OCI-LY7 (cell line): ENCODE measurements at regions not wholly inside any gene's neighbourhood (a gene's known extent, or its start where the extent isn't known, plus 50 kb on each side); places are given as distances from the start of the nearest gene placed in this dataset.

Experiments used
- BruUV-seq: library from RNA; stranded (reverse); fragments of 400-500 nt; replicated peaks from 2 replicates; lab custom pipeline; 2021; lab: Mats Ljungman, UMichigan
- CTCF ChIA-PET: fragments of 300-600 bp; sonication (Branson Sonifier 250); formaldehyde crosslinking; loops from one replicate; lab custom pipeline; 2022; ENCODE audit warnings: antibody characterized with exemption; ENCODE audit not compliant: unreplicated experiment; lab: Charles Lee
- POLR2A ChIA-PET: fragments of 300-600 bp; sonication (Branson Sonifier 250); formaldehyde crosslinking; loops from one replicate; lab custom pipeline; 2022; ENCODE audit warnings: antibody characterized with exemption; lab: Charles Lee
- DNase-seq: peaks from one replicate; pipeline ENCODE4 v3.0.0-alpha.2; 2015; ENCODE audit warnings: low spot score
- H2AFZ ChIP-seq: fragments of 200-600 bp; sonication (generic), shearing (Covaris generic); 2 replicates; pipeline ENCODE4 v1.6.1; 2014; ENCODE audit warnings: mild to moderate bottlenecking, antibody characterized with exemption, low read length, moderate library complexity
- H3K27ac ChIP-seq: fragments of 200-600 bp; sonication (generic); 2 replicates; pipeline ENCODE4 v1.5.1; 2014; ENCODE audit warnings: mixed run types, low read depth, mild to moderate bottlenecking, moderate library complexity, low read length, inconsistent platforms; ENCODE audit not compliant: poor library complexity, severe bottlenecking
- H3K36me3 ChIP-seq: fragments of 200-600 bp; sonication (generic); 2 replicates; pipeline ENCODE4 v1.6.1; 2014; ENCODE audit warnings: mild to moderate bottlenecking, antibody characterized with exemption, low read length, moderate library complexity, mixed read lengths; ENCODE audit not compliant: insufficient read depth
- H3K4me1 ChIP-seq: fragments of 200-600 bp; sonication (generic); 2 replicates; pipeline ENCODE4 v1.5.1; 2014; ENCODE audit warnings: mild to moderate bottlenecking, low read length; ENCODE audit not compliant: insufficient read depth, poor library complexity, severe bottlenecking
- H3K4me2 ChIP-seq: fragments of 200-600 bp; sonication (generic); 2 replicates; pipeline ENCODE4 v1.6.1; 2014; ENCODE audit warnings: mild to moderate bottlenecking, low read length
- H3K4me3 ChIP-seq: fragments of 200-600 bp; sonication (generic); 2 replicates; pipeline ENCODE4 v1.5.1; 2014; ENCODE audit warnings: mild to moderate bottlenecking, low read depth, low read length; ENCODE audit not compliant: poor library complexity, severe bottlenecking
- H3K79me2 ChIP-seq: fragments of 200-600 bp; sonication (generic); 2 replicates; pipeline ENCODE4 v1.6.1; 2016; ENCODE audit warnings: low read depth, mild to moderate bottlenecking, low read length, moderate library complexity, mixed read lengths; ENCODE audit not compliant: insufficient read depth
- H3K9me2 ChIP-seq: fragments of 200-600 bp; sonication (generic); 2 replicates; pipeline ENCODE4 v1.6.1; 2016; ENCODE audit warnings: mild to moderate bottlenecking, low read length, mixed read lengths; ENCODE audit not compliant: insufficient read depth
- H3K9me3 ChIP-seq: fragments of 200-600 bp; sonication (generic); 2 replicates; pipeline ENCODE4 v1.6.1; 2014; ENCODE audit warnings: mild to moderate bottlenecking, mixed run types, low read length, mixed read lengths
- H4K20me1 ChIP-seq: fragments of 200-600 bp; sonication (generic); 2 replicates; pipeline ENCODE4 v1.6.1; 2014; ENCODE audit warnings: mild to moderate bottlenecking, antibody characterized with exemption, low read length, moderate library complexity, mixed read lengths; ENCODE audit not compliant: insufficient read depth
- CTCF ChIP-seq: fragments of 200-600 bp; sonication (generic); conservative IDR thresholded peaks from 2 replicates; pipeline ENCODE4 v1.5.1; 2014; ENCODE audit warnings: mild to moderate bottlenecking, antibody characterized with exemption, low read length, moderate library complexity, mixed read lengths
- EZH2phosphoT487 ChIP-seq: fragments of 200-600 bp; sonication (generic); IDR thresholded peaks from 2 replicates; pipeline ENCODE4 v1.6.1; 2018; ENCODE audit warnings: low read depth, borderline replicate concordance, mild to moderate bottlenecking, mixed run types, antibody characterized with exemption, low read length, moderate library complexity, mixed read lengths
- intact Hi-C: fragments of 100-400 bp; cut with micrococcal nuclease; formaldehyde crosslinking; loops from one replicate; pipeline ENCODE4 v1.10.0; 2022; ENCODE audit not compliant: unreplicated experiment

- H4K20me1 ChIP-seq = no peaks in the 10 kb centered on the region
- TF ChIP-seq CTCF = no peak
- TF ChIP-seq EZH2phosphoT487 = no peak
- no peaks in the 10 kb centered on the region for H3K9me2 ChIP-seq
- no peak overlapping the region for H2AFZ ChIP-seq
- no peaks in the 10 kb centered on the region for H3K36me3 ChIP-seq
- POLR2A ChIA-PET = no interaction called here
- CTCF ChIA-PET = no interaction called here
- H3K4me2 ChIP-seq = no peak overlapping the region
- no peak overlapping the region for H3K4me3 ChIP-seq
- H3K79me2 ChIP-seq = no peaks in the 10 kb centered on the region
- H3K4me1 ChIP-seq = no peaks in the 10 kb centered on the region
- H3K27ac ChIP-seq = no peak overlapping the region
- BruUV-seq = no TSS peak
- H3K9me3 ChIP-seq = no peaks in the 10 kb centered on the region
- DNase-seq = no peak
- intact Hi-C loops = no loop called here
Observed at GRCh38 chr2:238963161-238963970, 115.5 kb downstream of the TWIST2 start.

GRCh38 chr2:238963971-238964328 is 116.1 kb downstream of the TWIST2 start:
- no TSS peak for BruUV-seq
- ChIA-PET CTCF (no interaction called here), POLR2A (no interaction called here)

More at GRCh38 chr2:238963971-238964328, 116.1 kb downstream of the TWIST2 start:
- TF ChIP-seq EZH2phosphoT487 = no peak
- TF ChIP-seq CTCF = no peak
- Histone ChIP-seq H2AFZ (no peak overlapping the region), H3K27ac (no peak overlapping the region), H3K4me2 (no peak overlapping the region), H3K9me3 (no peaks in the 10 kb centered on the region), H3K4me1 (no peaks in the 10 kb centered on the region), H3K9me2 (no peaks in the 10 kb centered on the region), H3K4me3 (no peak overlapping the region), H3K36me3 (no peaks in the 10 kb centered on the region), H3K79me2 (no peaks in the 10 kb centered on the region), H4K20me1 (no peaks in the 10 kb centered on the region)
- DNase-seq = no peak
- intact Hi-C loops = no loop called here
